B cell (primary cell): ENCODE measurements at regions not wholly inside any gene's neighbourhood (a gene's known extent, or its start where the extent isn't known, plus 50 kb on each side); places are given as distances from the start of the nearest gene placed in this dataset.

Experiments used
- EZH2 ChIP-seq: IDR thresholded peaks from 2 replicates; pipeline ENCODE4 v1.6.1; 2012; ENCODE audit warnings: borderline replicate concordance, low read depth, mild to moderate bottlenecking, moderate library complexity, low read length; ENCODE audit not compliant: insufficient read depth, poor library complexity, severe bottlenecking
- TF ChIP-seq, protein P1 (sequence below): fragments of 200-600 bp; IDR thresholded peaks from one replicate; pipeline ENCODE4 v1.8.0; 2022; ENCODE audit warnings: antibody characterized with exemption, mild to moderate bottlenecking

DNA sequence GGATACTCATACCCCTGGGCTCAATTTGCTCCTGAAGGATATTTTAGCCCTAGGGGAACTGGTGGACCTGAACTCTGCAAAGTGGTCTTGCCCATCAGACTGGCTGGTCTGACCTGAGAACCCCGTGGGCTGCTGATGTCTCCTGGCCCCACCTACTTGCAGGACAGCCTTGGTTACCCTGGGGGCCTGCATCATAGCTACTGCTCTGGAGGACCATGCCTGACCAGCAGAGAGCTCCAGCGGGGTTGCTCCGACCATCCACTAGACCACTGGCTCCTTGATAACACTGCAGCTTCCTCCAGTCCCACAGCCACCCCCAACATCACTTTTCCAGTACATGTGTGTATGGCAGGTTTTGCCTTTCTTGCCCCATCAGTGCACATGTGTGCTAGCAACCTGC, 331.6 kb upstream of the BRINP3 start:
- TF ChIP-seq, protein P1, sequence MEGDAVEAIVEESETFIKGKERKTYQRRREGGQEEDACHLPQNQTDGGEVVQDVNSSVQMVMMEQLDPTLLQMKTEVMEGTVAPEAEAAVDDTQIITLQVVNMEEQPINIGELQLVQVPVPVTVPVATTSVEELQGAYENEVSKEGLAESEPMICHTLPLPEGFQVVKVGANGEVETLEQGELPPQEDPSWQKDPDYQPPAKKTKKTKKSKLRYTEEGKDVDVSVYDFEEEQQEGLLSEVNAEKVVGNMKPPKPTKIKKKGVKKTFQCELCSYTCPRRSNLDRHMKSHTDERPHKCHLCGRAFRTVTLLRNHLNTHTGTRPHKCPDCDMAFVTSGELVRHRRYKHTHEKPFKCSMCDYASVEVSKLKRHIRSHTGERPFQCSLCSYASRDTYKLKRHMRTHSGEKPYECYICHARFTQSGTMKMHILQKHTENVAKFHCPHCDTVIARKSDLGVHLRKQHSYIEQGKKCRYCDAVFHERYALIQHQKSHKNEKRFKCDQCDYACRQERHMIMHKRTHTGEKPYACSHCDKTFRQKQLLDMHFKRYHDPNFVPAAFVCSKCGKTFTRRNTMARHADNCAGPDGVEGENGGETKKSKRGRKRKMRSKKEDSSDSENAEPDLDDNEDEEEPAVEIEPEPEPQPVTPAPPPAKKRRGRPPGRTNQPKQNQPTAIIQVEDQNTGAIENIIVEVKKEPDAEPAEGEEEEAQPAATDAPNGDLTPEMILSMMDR = no peak
- TF ChIP-seq EZH2 = no peak
